Skin of body (tissue), 1 donor: ENCODE measurements at regions not wholly inside any gene's neighbourhood (a gene's known extent, or its start where the extent isn't known, plus 50 kb on each side); places are given as distances from the start of the nearest gene placed in this dataset.
A peak's percentile ranks its signal among the peaks of the same experiment; 100 is the strongest.
"Not testable (repeated sequence)": the region's sequence is repeated elsewhere in the genome, so short reads cannot be mapped to it uniquely, and the experiment has no call there.

Experiments
- DNase-seq: peaks from one replicate; lab custom pipeline; 2025; lab: John Stamatoyannopoulos, UW

GRCh38 chr10:80750268-80750667 is 212.6 kb downstream of the SH2D4B start:
- DNase-seq, result no peak

DNA sequence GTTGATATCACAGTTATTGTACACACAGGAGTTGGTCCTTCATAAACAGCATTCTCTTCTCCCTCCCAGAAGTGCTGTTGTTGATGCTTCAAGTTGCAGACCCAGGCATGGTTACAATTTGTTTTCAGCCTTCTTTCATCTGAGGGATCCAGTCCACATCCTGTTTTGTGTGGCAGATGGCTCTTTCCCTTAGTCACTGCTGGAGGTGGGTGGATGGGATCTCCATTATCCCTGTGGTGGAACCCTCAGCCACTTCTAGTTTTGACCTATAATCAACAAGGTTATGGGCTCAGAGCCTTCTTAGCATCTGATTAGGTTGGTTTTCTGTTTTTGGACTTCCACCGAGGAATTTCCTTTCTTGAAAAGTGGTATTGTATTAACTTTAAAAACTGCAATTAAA is 214.2 kb downstream of the SH2D4B start:
- no peak for DNase-seq

DNA sequence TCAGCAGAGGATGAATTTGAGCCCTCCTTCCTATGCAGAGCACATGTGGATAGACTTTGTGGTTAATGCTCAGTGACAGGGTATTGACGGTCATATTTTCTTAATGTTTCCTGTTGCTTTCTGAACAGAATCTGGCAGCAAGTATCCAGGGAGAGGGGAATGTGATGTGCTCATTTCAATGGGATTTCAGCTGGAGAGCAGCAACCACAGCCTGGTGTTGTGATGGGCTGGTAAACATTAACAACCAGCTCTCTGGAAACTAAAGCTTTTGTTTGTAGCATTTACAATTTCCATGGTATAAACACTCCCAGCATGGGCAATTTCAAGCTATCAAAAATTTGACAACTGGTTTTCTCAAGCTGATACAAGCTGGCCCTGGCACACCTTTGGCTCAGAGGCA is 215.9 kb downstream of the SH2D4B start:
- DNase-seq, result peak; percentile 82

GRCh38 chr10:80755893-80756292 is 218.2 kb downstream of the SH2D4B start:
- DNase-seq, result no peak

DNA sequence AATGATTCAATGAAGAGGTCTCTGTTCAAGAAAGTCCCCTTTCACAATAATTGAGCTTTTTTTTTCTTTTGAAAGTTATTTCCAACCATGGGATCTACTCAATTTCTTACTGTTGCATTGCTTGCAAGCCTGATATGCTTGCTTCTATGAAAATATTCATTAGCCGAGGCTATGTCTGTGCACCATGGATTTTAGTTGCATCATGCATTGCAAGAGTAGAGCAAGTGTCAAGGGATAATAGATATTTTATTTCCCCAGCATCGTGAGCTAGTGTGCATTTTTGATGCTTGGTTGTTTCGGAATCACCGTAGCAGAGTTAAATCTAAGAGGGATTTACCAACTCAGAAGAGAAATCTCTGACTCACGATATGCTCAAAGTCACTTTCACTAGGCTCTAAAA is 222.0 kb downstream of the SH2D4B start:
- no peak for DNase-seq

- no peak for DNase-seq
Measured at GRCh38 chr10:80760914-80761371, 223.2 kb downstream of the SH2D4B start.

DNA sequence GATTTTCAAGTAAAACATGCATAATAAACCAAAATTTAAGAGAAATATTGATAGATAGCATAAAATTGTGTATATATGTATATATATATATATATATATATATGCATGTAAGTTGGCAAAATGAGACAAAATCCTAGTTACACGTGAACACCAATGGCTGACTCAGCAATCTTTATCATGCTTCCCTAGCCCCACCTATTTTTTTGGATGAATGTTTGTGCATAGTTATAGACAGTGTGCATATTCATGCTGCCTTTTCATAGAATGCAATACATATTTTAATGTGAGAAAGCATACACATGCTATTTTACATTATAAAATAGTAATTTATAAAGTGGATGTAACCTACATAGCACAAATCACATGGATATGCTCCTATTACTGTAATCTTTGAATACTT is 230.3 kb downstream of the SH2D4B start:
- no peak for DNase-seq

- DNase-seq, result peak; percentile 28
Measured at GRCh38 chr10:80769700-80770160, 232.0 kb downstream of the SH2D4B start.

DNA sequence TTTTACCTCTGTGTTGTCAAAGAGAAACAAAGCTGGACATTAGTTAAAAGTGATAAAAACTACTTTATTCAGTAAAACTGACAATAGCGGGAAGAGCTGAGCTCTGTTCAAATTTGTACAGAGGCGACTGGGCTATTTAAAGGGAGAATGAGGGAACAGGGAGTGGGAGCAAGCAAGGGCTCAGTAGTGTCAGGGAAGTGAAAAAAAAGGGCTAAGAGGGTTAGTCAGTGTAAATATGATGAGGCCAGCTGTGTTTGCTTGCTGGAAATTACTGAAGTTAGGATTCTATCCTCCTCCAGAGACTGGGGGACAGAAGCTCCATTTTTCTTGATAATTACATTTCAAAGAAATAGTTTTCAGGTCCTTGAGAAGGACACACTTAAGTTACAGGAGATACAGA is 232.5 kb downstream of the SH2D4B start:
- DNase-seq, result no peak

- DNase-seq, result no peak
Measured at GRCh38 chr10:80771285-80771684, 233.6 kb downstream of the SH2D4B start.

DNA sequence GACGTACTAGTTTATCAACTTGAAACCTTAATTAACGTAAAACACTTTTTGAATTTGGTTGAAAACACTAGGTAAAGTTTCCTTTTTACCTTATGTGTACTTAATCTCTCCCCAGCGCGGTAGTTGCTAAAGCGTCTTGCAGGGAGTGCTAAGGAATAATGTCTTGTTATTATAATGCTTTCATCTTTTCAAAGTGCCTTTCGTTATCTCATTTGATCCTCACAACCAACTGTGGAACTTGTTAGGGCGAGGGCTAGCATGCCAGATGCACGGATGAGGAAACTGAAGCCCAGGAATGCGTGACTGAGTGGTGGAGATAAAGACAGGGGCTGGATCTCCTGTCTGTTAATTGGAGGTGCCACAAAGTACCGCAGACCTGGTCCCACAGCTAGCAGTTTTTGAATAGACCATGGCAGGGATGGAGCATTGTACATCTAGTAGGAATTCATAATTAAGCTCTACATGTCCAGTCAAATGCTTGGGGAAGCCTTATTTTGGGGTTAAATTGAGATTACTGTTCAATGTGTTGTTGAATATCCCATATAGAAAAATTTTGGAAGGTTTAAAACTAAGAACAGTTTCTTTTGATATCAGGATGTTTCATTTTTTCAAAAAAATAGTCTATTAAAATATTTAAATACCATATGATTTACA is 234.3 kb downstream of the SH2D4B start:
- no peak for DNase-seq

DNA sequence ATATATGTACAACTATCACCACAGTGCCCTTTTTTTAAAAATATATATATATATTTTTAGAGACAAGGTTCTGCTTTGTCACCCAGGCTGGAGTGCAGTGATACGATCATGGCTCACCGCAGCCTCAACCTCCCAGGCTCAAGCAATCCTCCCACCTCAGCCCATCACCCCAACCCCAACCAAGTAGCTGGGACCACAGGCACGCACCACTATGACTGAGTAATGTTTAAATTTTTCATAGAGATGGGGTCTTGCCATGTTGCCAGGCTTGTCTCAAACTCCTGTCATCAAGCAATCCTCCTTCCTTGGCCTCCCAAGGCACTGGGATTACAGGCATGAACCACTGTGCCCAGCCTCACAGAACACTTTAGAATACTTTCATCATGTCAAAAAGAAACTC is 234.9 kb downstream of the SH2D4B start:
- DNase-seq, result no peak

GRCh38 chr10:80784695-80785094 is 247.0 kb downstream of the SH2D4B start:
- DNase-seq, result no peak

DNA sequence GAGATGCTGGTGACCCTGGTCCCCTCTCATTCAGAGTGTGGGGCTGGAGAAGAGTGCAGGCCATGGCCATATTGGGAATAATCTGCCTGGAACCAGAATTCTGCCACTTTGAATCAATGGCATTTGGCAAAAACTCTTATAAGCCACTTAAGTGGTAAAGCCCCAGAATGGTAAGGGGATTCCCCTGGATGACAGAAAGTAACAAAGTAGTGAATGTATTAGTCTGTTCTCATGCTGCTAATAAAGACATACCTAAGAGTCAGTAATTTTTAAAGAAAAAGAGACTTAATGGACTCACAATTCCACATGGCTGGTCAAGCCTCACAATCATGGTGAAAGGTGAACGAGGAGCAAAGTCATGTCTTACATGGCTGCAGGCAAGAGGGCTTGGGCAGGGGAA is 248.6 kb downstream of the SH2D4B start:
- no peak for DNase-seq

GRCh38 chr10:80787952-80788351 is 250.2 kb downstream of the SH2D4B start:
- no peak for DNase-seq

DNA sequence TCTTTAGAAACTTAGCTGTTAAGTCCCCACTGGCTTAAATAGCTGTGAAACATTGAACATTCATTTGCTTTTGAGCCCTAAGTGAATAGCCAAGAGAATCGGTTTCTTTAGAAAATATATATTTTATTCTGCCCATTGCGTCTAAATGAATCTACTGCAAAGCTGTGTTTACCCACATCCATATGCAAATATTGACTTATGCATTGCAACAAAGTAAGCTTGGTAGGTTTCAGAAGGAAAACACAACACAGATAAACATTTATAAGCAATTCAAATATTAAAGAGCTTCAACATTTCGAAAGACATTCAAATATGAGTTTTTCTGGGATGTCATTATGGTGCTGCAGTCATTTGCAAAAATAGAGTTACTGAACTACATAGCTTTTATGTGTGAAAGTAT is 257.3 kb downstream of the SH2D4B start:
- DNase-seq, result no peak

GRCh38 chr10:80805343-80806020 is 267.8 kb downstream of the SH2D4B start:
- no peak for DNase-seq

DNA sequence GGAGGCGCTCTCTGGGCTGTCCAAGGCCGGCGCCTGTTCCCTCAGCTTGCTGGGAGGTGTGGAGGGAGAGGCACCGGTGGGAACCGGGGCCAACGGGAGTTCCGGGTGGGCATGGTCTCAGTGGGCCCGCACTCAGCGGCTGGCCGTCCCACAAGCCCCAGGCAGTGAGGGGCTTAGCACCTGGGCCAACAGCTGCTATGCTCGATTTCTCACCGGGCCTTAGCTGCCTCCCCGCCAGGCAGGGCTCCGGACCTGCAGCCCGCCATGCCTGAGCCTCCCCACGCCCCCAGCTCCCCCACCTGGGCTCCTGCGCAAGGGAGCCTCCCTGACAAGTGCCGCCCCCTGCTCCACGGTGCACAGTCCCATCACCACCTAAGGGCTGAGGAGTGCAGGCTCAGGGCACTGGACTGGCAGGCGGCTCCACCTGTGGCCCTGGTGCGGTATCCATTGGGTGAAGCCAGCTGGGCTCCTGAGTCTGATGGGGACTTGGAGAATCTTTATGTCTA is 276.5 kb downstream of the SH2D4B start:
- no peak for DNase-seq

DNA sequence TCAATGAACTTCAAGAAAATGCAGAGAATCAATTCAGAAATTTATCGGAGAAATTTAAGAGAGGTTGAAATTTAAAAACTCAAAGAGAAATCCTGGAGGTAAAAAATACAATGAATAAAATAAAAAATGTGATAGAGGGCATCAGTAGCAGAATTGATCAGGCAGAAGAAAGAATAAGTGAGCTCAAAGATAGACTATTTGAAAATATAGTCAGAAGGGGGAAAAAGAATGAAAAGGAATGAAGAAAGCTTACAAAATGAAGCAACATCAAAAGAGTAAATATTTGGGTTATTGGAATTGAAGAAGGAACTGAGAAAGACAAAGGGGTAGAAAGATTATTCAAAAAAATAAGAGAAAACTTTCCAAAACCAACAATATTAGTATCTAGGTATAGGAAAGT is 291.4 kb downstream of the SH2D4B start:
- no peak for DNase-seq

DNA sequence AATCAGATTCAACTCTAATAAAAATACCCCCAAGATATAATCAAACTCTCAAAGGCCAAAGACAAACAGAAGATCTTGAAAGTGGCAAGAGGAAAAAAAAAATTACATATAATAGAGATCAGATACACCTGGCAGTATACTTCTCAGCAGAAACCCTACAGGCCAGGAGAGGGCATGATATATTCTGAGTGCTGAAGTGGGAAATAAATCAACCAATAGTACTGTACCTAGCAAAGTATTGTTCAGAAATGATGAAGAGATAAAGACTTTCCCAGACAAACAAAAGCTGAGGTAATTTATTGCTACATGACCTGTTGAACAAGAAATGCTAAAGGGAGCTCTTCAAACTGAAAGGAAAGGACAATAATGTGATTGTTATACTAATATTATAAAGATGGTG is 291.9 kb downstream of the SH2D4B start:
- DNase-seq, result no peak

DNA sequence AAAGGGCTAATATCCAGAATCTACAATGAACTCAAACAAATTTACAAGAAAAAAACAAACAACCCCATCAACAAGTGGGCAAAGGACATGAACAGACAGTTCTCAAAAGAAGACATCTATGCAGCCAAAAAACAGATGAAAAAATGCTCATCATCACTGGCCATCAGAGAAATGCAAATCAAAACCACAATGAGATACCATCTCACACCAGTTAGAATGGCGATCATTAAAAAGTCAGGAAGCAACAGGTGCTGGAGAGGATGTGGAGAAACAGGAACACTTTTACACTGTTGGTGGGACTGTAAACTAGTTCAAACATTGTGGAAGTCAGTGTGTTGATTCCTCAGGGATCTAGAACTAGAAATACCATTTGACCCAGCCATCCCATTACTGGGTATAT is 295.0 kb downstream of the SH2D4B start:
- DNase-seq, result not testable (repeated sequence)

GRCh38 chr10:80855348-80855971 is 317.8 kb downstream of the SH2D4B start:
- no peak for DNase-seq

GRCh38 chr10:80856186-80856585 is 318.5 kb downstream of the SH2D4B start:
- no peak for DNase-seq
